ENCODE measurements at regions not wholly inside any gene's neighbourhood (a gene's known extent, or its start where the extent isn't known, plus 50 kb on each side); places are given as distances from the start of the nearest gene placed in this dataset.

GRCh38 chr13:86402500-86402899 lies 603.3 kb upstream of the SLITRK6 start:
- no peak overlapping the region for H4K91ac ChIP-seq (ENCODE audit: insufficient read length, low read depth, low read length)
- no peak overlapping the region for H3K4me2 ChIP-seq (ENCODE audit: insufficient read depth, insufficient read length, low read length)
- H2BK12ac ChIP-seq (ENCODE audit: insufficient read length, low read depth, low read length), result no peak overlapping the region
- Mint-ChIP-seq H3K36me3 (ENCODE audit: insufficient read depth in 1 of 3, low read depth in 3 of 3) (no peaks in the 10 kb centered on the region), H3K27ac (no peak overlapping the region), H3K27me3 (ENCODE audit: low read depth) (no peaks in the 10 kb centered on the region), H3K9me3 (no peaks in the 10 kb centered on the region), H3K4me3 (no peak overlapping the region), H3K4me1 (peaks cover 0 to 8% of the 10 kb centered on the region in 2 experiments; a peak in 2 of 4 replicates)
- H3K23me2 ChIP-seq (ENCODE audit: insufficient read length, low read depth, low read length, poor library complexity, severe bottlenecking), result no peaks in the 10 kb centered on the region
- no peak overlapping the region for H2BK120ac ChIP-seq (ENCODE audit: low read depth, low read length, poor library complexity, severe bottlenecking)
- H3K27me3 ChIP-seq (ENCODE audit: insufficient read depth, low read length), result no peaks in the 10 kb centered on the region
- no peak overlapping the region for H3K23ac ChIP-seq (ENCODE audit: insufficient read length, low read depth, low read length)
- H3K79me1 ChIP-seq (ENCODE audit: insufficient read depth, low read depth, low read length, poor library complexity, severe bottlenecking), result no peaks in the 10 kb centered on the region
- H4K20me1 ChIP-seq (ENCODE audit: control insufficient read depth, insufficient read depth, insufficient read length), result no peaks in the 10 kb centered on the region
- H4K5ac ChIP-seq (ENCODE audit: insufficient read length, low read depth, low read length), result no peak overlapping the region
- no peak overlapping the region for H3K9ac ChIP-seq (ENCODE audit: extremely low read depth, insufficient read length, low read length)
- no peak for DNase-seq
- H2AK5ac ChIP-seq (ENCODE audit: insufficient read length, low read length), result no peak overlapping the region
- no peaks in the 10 kb centered on the region for H3K9me3 ChIP-seq (ENCODE audit: control insufficient read depth, low read depth, low read length)
- H3K18ac ChIP-seq (ENCODE audit: insufficient read length, low read depth, low read length), result no peak overlapping the region
- no peak overlapping the region for H2BK5ac ChIP-seq (ENCODE audit: insufficient read length, low read length)
- no peak overlapping the region for H3K27ac ChIP-seq (ENCODE audit: insufficient read length, low read depth, low read length)
- H3K14ac ChIP-seq (ENCODE audit: insufficient read depth, low read length), result no peak overlapping the region
- TF ChIP-seq, protein P1, sequence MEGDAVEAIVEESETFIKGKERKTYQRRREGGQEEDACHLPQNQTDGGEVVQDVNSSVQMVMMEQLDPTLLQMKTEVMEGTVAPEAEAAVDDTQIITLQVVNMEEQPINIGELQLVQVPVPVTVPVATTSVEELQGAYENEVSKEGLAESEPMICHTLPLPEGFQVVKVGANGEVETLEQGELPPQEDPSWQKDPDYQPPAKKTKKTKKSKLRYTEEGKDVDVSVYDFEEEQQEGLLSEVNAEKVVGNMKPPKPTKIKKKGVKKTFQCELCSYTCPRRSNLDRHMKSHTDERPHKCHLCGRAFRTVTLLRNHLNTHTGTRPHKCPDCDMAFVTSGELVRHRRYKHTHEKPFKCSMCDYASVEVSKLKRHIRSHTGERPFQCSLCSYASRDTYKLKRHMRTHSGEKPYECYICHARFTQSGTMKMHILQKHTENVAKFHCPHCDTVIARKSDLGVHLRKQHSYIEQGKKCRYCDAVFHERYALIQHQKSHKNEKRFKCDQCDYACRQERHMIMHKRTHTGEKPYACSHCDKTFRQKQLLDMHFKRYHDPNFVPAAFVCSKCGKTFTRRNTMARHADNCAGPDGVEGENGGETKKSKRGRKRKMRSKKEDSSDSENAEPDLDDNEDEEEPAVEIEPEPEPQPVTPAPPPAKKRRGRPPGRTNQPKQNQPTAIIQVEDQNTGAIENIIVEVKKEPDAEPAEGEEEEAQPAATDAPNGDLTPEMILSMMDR (conservative IDR thresholded peaks at IDR 0.05), result no peak
- H2BK20ac ChIP-seq (ENCODE audit: low read depth, low read length, poor library complexity, severe bottlenecking), result no peak overlapping the region
- no peak overlapping the region for H2AFZ ChIP-seq (ENCODE audit: low read length)
- H3K4me1 ChIP-seq (ENCODE audit: insufficient read depth, low read length), result no peaks in the 10 kb centered on the region; the same call in 1 of the 2 replicates
- H3K79me2 ChIP-seq (ENCODE audit: insufficient read depth, low read length), result no peaks in the 10 kb centered on the region
- no peak overlapping the region for H2BK15ac ChIP-seq (ENCODE audit: low read depth, low read length)
- no peak overlapping the region for H4K8ac ChIP-seq (replicated peaks; ENCODE audit: insufficient read length, low read depth, low read length)
- WGBS (ENCODE audit: extremely low coverage, insufficient read length, low lambda C conversion rate), result no CpG with 5 or more reads among the region's 3 CpGs
- H3K4ac ChIP-seq (ENCODE audit: low read depth, low read length), result no peak overlapping the region
- no peak overlapping the region for H3T11ph ChIP-seq (ENCODE audit: low read length)
- H3K56ac ChIP-seq (ENCODE audit: insufficient read length, low read depth, low read length), result no peak overlapping the region

All from H9 (cell line).